Transverse colon (tissue), 4 donors: ENCODE measurements at regions not wholly inside any gene's neighbourhood (a gene's known extent, or its start where the extent isn't known, plus 50 kb on each side); places are given as distances from the start of the nearest gene placed in this dataset.

Source experiments
- DNase-seq: peaks from one replicate; pipeline ENCODE4 v3.0.0-alpha.2; 2019
- H3K27ac ChIP-seq, 4 donors: fragments of 200-600 bp; sonication (generic); 2 replicates each; pipeline ENCODE4 v1.5.1; 2016 to 2018; ENCODE audit warnings: inconsistent platforms in 4 of 4
- H3K27me3 ChIP-seq: fragments of 200-600 bp; sonication (generic); 2 replicates; pipeline ENCODE4 v1.5.1; 2017; ENCODE audit warnings: inconsistent platforms
- H3K36me3 ChIP-seq, 4 donors: fragments of 200-600 bp; sonication (generic); 2 replicates each; pipeline ENCODE4 v1.5.1; 2017 to 2019; ENCODE audit warnings: inconsistent platforms in 4 of 4
- H3K4me1 ChIP-seq, 4 donors: fragments of 200-600 bp; sonication (generic); 2 replicates each; pipeline ENCODE4 v1.5.1; 2017 to 2020; ENCODE audit warnings: inconsistent platforms in 4 of 4
- H3K4me3 ChIP-seq, 4 donors: fragments of 200-600 bp; sonication (generic); 1 replicate in 1 of 4; 2 replicates in 3 of 4; pipeline versions ENCODE4 v1.5.1 to v1.6.1; 2017 to 2019; ENCODE audit warnings: inconsistent platforms in 4 of 4
- H3K9me3 ChIP-seq, 2 donors: fragments of 200-600 bp; sonication (generic); 2 replicates each; pipeline ENCODE4 v1.5.1; 2017 to 2019; ENCODE audit warnings: inconsistent platforms in 2 of 2
- EP300 ChIP-seq: sonication (generic); formaldehyde crosslinking; IDR thresholded peaks from one replicate; pipeline ENCODE4 v1.6.1; 2017; ENCODE audit warnings: antibody characterized with exemption, low read depth
- POLR2A ChIP-seq: fragments of 450-650 bp; IDR thresholded peaks from one replicate; pipeline ENCODE4 v1.6.1; 2016; ENCODE audit warnings: antibody characterized with exemption, mild to moderate bottlenecking, moderate library complexity
- POLR2AphosphoS5 ChIP-seq, 3 donors: sonication (generic); formaldehyde crosslinking; IDR thresholded peaks; one replicate each; pipeline ENCODE4 v1.6.1; 2016; ENCODE audit warnings: antibody characterized with exemption in 3 of 3
- WGBS, 2 donors: methylation state at CpG; one replicate each; pipeline ENCODE4 v1.1.5; 2018; ENCODE audit warnings: low coverage in 1 of 2; 5-methylcytosine and 5-hydroxymethylcytosine counted together
- in situ Hi-C, 4 donors: fragments of 200-750 bp; cut with MboI; loops; one replicate each; pipeline versions ENCODE4 v1.15.0 to v1.15.1; 2017; ENCODE audit warnings: low sequenced_read_pairs in 3 of 4, low pct_ligation_motif_present in 1 of 4, low pct_unique_long_range_greater_than_20kb in 1 of 4
- intact Hi-C: fragments of 100-400 bp; cut with DNase I; formaldehyde crosslinking; loops from one replicate; pipeline ENCODE4 v1.15.1; 2023; ENCODE audit warnings: low total_unique reads
- TF ChIP-seq, protein P1 (sequence below), 5 experiments: fragments of 200-600 bp in 3 of 5; fragments of 450-650 bp in 2 of 5; sonication (generic) in 3 of 5; IDR thresholded peaks; 1 replicate in 2 of 5; 2 replicates in 3 of 5; pipeline ENCODE4 v1.5.1; 2016 to 2017; ENCODE audit warnings: antibody characterized with exemption in 5 of 5, inconsistent platforms in 3 of 5, mild to moderate bottlenecking in 2 of 5, moderate library complexity in 1 of 5

DNA sequence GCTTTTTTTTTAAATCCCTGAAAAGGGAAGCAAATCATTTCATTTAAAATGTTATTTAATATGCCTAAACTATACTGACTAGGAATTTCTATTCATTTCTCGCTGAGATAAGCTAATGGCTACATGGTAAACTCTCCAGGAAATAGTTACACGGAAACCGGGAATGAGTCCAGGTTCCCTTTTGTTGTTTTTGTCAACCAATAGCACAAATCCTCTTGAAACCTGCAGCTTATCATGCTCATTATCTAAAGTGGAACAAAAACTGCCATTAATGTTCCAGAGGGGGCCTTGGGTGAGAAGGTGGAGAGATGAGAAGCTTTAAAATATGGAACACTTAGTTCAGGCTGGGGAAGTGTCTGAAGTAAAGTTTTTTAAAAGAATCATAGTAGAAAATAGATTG lies 113.5 kb upstream of the ALCAM start:
- intact Hi-C loops (no loop called here), in situ Hi-C loops (no loop called here)
- WGBS, 2 donors = 43 to 65% methylated on average over 3 of the region's 3 CpGs
- no peak overlapping the region for H3K27ac ChIP-seq
- DNase-seq = no peak
- no peaks in the 10 kb centered on the region for H3K9me3 ChIP-seq
- H3K36me3 ChIP-seq = no peaks in the 10 kb centered on the region
- H3K4me1 ChIP-seq = no peaks in the 10 kb centered on the region
- no peaks in the 10 kb centered on the region for H3K27me3 ChIP-seq
- TF ChIP-seq, protein P1, sequence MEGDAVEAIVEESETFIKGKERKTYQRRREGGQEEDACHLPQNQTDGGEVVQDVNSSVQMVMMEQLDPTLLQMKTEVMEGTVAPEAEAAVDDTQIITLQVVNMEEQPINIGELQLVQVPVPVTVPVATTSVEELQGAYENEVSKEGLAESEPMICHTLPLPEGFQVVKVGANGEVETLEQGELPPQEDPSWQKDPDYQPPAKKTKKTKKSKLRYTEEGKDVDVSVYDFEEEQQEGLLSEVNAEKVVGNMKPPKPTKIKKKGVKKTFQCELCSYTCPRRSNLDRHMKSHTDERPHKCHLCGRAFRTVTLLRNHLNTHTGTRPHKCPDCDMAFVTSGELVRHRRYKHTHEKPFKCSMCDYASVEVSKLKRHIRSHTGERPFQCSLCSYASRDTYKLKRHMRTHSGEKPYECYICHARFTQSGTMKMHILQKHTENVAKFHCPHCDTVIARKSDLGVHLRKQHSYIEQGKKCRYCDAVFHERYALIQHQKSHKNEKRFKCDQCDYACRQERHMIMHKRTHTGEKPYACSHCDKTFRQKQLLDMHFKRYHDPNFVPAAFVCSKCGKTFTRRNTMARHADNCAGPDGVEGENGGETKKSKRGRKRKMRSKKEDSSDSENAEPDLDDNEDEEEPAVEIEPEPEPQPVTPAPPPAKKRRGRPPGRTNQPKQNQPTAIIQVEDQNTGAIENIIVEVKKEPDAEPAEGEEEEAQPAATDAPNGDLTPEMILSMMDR (IDR thresholded peaks at IDR 0.05) = no peak
- no peak overlapping the region for H3K4me3 ChIP-seq

GRCh38 chr3:105254154-105254553 lies 112.6 kb upstream of the ALCAM start:
- intact Hi-C loops (no loop called here), in situ Hi-C loops (no loop called here)
- WGBS, 2 donors = 85 to 93% methylated on average over 2 of the region's 2 CpGs
- Histone ChIP-seq H3K36me3 (no peaks in the 10 kb centered on the region), H3K27me3 (no peaks in the 10 kb centered on the region), H3K4me1 (no peaks in the 10 kb centered on the region), H3K4me3 (no peak overlapping the region), H3K9me3 (no peaks in the 10 kb centered on the region), H3K27ac (no peak overlapping the region)
- no peak for DNase-seq
- TF ChIP-seq, protein P1 (IDR thresholded peaks at IDR 0.05) = no peak
- no peak for TF ChIP-seq POLR2A
- TF ChIP-seq EP300 = no peak
- no peak for TF ChIP-seq POLR2AphosphoS5 (IDR thresholded peaks at IDR 0.05)

- Histone ChIP-seq H3K27me3 (no peaks in the 10 kb centered on the region), H3K27ac (no peak overlapping the region), H3K4me3 (no peak overlapping the region), H3K36me3 (no peaks in the 10 kb centered on the region), H3K9me3 (no peaks in the 10 kb centered on the region), H3K4me1 (no peaks in the 10 kb centered on the region)
- no peak for TF ChIP-seq EP300
- TF ChIP-seq POLR2AphosphoS5 (IDR thresholded peaks at IDR 0.05) = no peak
- TF ChIP-seq, protein P1 (IDR thresholded peaks at IDR 0.05) = no peak
- TF ChIP-seq POLR2A = no peak
- DNase-seq = no peak
- 37 to 58% methylated on average over 2 of the region's 2 CpGs for WGBS, 2 donors
- in situ Hi-C loops = no loop called here
- intact Hi-C loops = no loop called here
Measured at GRCh38 chr3:105255350-105255749, 111.4 kb upstream of the ALCAM start.

- no peaks in the 10 kb centered on the region for H3K9me3 ChIP-seq
- H3K4me3 ChIP-seq = no peak overlapping the region
- in situ Hi-C loops (no loop called here), intact Hi-C loops (no loop called here)
- no peak overlapping the region for H3K27ac ChIP-seq
- H3K4me1 ChIP-seq = no peaks in the 10 kb centered on the region
- TF ChIP-seq EP300 = no peak
- TF ChIP-seq, protein P1 (IDR thresholded peaks at IDR 0.05) = no peak
- TF ChIP-seq POLR2A = no peak
- TF ChIP-seq POLR2AphosphoS5 (IDR thresholded peaks at IDR 0.05) = no peak
- no peaks in the 10 kb centered on the region for H3K27me3 ChIP-seq
- DNase-seq = no peak
- H3K36me3 ChIP-seq = no peaks in the 10 kb centered on the region
- 45 to 71% methylated on average over 2 of the region's 2 CpGs for WGBS, 2 donors
Measured at GRCh38 chr3:105259496-105259895, 107.2 kb upstream of the ALCAM start.
